ENCODE measurements at regions not wholly inside any gene's neighbourhood (a gene's known extent, or its start where the extent isn't known, plus 50 kb on each side); places are given as distances from the start of the nearest gene placed in this dataset.

- no peak for TF ChIP-seq CTCF (IDR thresholded peaks at IDR 0.05; ENCODE audit: insufficient read depth, low read depth, low read length)
- TF ChIP-seq EZH2 (IDR thresholded peaks at IDR 0.05; ENCODE audit: insufficient read depth, low read length), result no peak
Observed at GRCh38 chr2:113337809-113338208, 59.1 kb upstream of the PAX8 start.
